HG02938 (cell line): ENCODE measurements at regions not wholly inside any gene's neighbourhood (a gene's known extent, or its start where the extent isn't known, plus 50 kb on each side); places are given as distances from the start of the nearest gene placed in this dataset.

ENCODE experiments used
- ATAC-seq: cut with Tn5 transposase; IDR thresholded peaks from one replicate; pipeline ENCODE4 v1.9.1; 2021; ENCODE audit warnings: mild to moderate bottlenecking, moderate library complexity; ENCODE audit not compliant: unreplicated experiment

GRCh38 chr2:19725392-19725791 is 176.4 kb downstream of the TTC32 start:
- no peak for ATAC-seq

- no peak for ATAC-seq
Observed at GRCh38 chr2:19723021-19723420, 178.8 kb downstream of the TTC32 start.

GRCh38 chr2:19722531-19722971 is 179.2 kb downstream of the TTC32 start:
- no peak for ATAC-seq

GRCh38 chr2:19720306-19720705 is 181.5 kb downstream of the TTC32 start:
- no peak for ATAC-seq

DNA sequence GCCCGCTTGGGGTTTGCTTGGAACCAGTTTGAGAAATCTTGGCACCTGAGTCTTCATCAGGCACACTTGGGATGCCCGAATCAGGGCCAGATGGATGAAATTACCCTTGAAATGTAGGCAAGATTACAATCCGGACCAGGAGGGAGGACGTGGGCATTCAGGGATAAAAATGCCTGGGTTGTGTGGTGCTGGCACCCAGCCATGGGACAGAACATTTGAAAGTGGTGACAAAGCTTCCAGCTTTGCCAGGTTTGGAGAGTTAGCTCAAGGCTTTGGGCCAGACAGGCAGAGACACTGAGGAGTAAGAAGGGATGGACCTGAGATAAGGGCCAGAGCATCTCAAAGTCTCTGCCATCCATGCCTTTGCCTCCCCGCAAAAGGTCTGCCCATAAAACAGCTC is 182.2 kb downstream of the TTC32 start:
- ATAC-seq, result no peak

- ATAC-seq, result no peak
Observed at GRCh38 chr2:19717446-19717845, 184.3 kb downstream of the TTC32 start.

DNA sequence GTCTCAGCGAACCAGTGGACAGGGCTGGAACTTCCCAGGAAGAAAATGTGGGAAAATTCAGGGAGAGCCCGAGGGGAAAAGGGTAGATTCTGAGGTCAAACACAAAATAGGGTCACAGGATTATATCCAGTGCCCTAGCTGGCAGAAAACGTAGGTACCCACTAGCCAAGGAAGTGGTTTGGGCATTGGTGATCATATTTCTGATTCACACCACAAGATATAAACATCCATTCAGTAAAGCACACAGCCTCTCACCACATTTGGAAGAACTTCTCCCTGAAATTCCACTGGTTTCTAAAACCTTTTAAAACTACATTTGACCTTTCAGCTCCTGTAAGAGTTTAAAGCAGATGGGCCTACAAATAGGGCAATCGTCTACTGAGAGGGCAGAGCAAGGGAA is 186.9 kb downstream of the TTC32 start:
- no peak for ATAC-seq

DNA sequence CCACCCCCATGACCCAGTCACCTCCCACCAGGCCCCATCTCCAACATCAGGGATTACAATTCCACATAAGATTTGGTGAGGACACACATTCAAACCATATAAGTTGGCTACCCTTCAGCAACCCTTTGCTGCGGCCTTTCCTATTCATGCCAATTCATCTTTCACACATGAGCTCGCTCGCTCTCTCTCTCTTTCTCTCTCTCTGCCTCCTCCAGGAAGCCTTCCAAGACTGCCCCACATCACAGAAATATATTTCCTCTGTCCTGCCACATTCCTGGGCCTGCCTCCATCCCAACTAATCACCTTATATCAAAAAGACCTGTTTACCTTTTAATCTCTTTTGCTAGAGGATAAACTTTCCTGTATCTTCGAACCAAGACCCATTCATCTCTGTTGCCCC is 188.9 kb downstream of the TTC32 start:
- ATAC-seq, result no peak

- ATAC-seq, result no peak
Observed at GRCh38 chr2:19711470-19712372, 190.1 kb downstream of the TTC32 start.

GRCh38 chr2:19710230-19710629 is 191.6 kb downstream of the TTC32 start:
- ATAC-seq, result no peak

DNA sequence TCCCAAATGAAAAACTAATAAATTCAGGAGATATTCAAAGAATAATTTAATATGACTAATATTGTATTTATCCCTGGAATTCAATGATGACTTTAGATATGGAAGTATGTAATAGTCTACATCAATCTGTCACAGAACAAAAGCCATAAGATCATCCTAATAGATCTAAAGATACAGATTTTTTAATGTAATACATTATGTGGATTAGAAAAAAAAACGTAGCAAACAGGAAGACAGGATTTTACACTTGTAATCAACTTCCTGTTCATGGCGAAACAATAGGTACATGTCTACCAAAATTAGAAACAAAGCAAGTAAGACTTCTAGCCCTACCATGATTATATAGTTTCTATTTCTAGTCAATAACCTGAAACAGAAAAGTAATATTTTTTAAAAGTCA is 192.2 kb downstream of the TTC32 start:
- ATAC-seq, result no peak

GRCh38 chr2:19708776-19709175 is 193.0 kb downstream of the TTC32 start:
- ATAC-seq, result no peak

DNA sequence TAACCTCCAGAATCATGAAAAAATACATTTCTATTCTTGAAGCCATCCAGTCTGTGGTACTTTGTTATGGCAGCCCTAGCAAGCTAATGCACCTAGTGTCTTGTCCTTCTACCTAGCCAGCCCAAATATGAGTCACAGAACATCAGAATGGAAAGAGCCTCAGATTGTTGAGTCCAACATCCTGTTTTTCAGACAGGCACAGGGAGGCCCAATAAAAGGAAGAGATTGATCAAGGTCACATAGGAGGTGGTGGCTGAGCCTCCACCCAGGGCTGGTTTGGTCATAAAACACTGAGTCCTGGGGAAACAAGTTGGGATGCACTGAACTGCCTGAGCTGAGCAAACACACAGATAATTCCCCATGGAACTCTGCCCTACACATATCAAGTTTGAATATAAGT is 195.5 kb downstream of the TTC32 start:
- ATAC-seq, result no peak

DNA sequence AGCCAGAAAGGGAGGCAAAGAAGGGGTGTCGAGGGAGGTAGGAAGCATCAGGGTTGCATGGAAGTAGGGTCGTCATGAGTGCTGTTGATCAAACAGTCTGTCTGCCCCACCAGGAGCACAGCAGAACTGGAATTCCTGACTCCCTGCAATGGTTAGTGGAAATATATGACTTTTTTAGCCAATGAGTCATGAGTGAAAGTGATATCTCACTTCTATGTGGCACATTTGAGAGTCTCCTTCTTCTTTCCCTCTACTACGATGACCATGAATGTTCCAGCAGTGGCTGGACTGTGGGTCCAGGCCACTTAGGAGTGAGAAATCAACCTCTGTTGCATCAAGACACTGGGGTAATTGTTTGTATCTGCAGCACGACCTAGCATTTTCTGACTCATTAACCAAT is 199.5 kb downstream of the TTC32 start:
- ATAC-seq, result no peak

- no peak for ATAC-seq
Observed at GRCh38 chr2:19700861-19701585, 200.8 kb downstream of the TTC32 start.

DNA sequence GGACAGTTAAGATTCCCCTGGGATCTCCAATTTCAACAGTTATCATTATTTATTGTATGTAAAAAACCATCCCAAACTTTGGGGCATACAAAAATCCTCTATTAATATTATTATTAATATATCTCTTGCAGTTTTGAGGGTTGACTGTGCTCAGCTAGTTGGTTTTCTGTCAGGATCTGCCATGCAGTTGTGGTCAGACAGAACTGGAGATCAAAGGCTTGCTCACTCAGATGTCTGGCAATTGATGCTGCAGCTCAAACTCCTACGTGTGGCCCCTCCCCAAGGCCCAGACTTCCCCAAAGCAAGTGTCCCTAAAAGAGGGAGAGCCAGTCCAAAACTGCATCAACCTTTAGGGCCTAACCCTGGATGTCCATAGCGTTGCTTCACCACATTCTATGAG is 204.7 kb downstream of the TTC32 start:
- ATAC-seq, result no peak

GRCh38 chr2:19695706-19696105 is 206.1 kb downstream of the TTC32 start:
- no peak for ATAC-seq

- ATAC-seq, result no peak
Observed at GRCh38 chr2:19691892-19692291, 209.9 kb downstream of the TTC32 start.

- no peak for ATAC-seq
Observed at GRCh38 chr2:19690429-19690828, 211.4 kb downstream of the TTC32 start.

DNA sequence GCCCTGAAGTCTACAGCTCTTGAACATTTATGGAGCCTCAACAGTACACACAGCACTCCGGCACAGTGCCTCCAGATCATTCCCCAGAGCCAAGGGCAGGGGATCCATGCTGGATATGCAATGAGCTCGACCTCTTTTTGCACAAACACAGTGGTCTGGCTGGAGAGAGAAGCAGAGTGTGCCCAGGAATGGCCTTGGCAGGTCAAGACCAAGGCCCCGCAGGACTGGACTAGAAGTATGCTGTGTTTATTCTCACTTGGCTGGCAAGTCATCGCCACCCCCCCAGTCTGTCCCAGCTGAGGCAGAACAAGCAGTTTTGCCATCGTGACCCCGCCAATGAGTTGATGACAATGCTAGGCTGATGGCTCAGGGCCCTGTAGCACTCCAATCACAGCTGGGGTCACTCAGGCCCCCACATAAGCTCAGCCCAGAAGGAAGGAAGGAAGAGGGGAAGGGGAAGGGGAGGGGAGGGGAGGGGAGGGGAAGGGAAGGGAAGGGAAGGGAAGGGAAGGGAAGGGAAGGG is 212.1 kb downstream of the TTC32 start:
- no peak for ATAC-seq

- no peak for ATAC-seq
Observed at GRCh38 chr2:19688059-19688458, 213.7 kb downstream of the TTC32 start.
